ENCODE measurements at regions not wholly inside any gene's neighbourhood (a gene's known extent, or its start where the extent isn't known, plus 50 kb on each side); places are given as distances from the start of the nearest gene placed in this dataset.

- no peak for TF ChIP-seq CTCF (IDR thresholded peaks at IDR 0.05; ENCODE audit: insufficient read depth, low read length)
- TF ChIP-seq SPI1 (IDR thresholded peaks at IDR 0.05; ENCODE audit: borderline replicate concordance, low read depth), result no peak
Observed at GRCh38 chr6:165725201-165725600, 62.2 kb upstream of the PDE10A start.

Data from HL-60 (cell line).